RWPE2 (cell line): ENCODE measurements at regions not wholly inside any gene's neighbourhood (a gene's known extent, or its start where the extent isn't known, plus 50 kb on each side); places are given as distances from the start of the nearest gene placed in this dataset.

ENCODE experiments used
- ATAC-seq: fragments of 200-7000 bp; cut with Tn5 transposase; 3 replicates; pipeline ENCODE4 v1.9.1; 2021; ENCODE audit warnings: low read depth
- DNase-seq: peaks from one replicate; pipeline ENCODE4 v3.0.0-alpha.2; 2020; ENCODE audit warnings: low spot score
- H3K27ac ChIP-seq: fragments of 450-650 bp; 2 replicates; pipeline ENCODE4 v1.5.1; 2017; ENCODE audit warnings: mild to moderate bottlenecking; ENCODE audit not compliant: poor library complexity, severe bottlenecking
- H3K27me3 ChIP-seq: fragments of 250-450 bp; sonication (Bioruptor Pico); 2 replicates; pipeline ENCODE4 v1.5.1; 2021; ENCODE audit warnings: mild to moderate bottlenecking, moderate library complexity; ENCODE audit not compliant: insufficient read depth, poor library complexity, severe bottlenecking
- H3K36me3 ChIP-seq: fragments of 250-450 bp; sonication (Bioruptor Pico); 2 replicates; pipeline ENCODE4 v1.5.1; 2020; ENCODE audit warnings: low read depth, mild to moderate bottlenecking, moderate library complexity
- H3K4me1 ChIP-seq: fragments of 250-450 bp; sonication (Bioruptor Pico); 2 replicates; pipeline ENCODE4 v1.5.1; 2021; ENCODE audit warnings: mild to moderate bottlenecking, moderate library complexity; ENCODE audit not compliant: insufficient read depth, poor library complexity, severe bottlenecking
- H3K4me3 ChIP-seq: fragments of 250-450 bp; sonication (Bioruptor Pico); 2 replicates; pipeline ENCODE4 v1.5.1; 2021; ENCODE audit warnings: mild to moderate bottlenecking, moderate library complexity; ENCODE audit not compliant: severe bottlenecking
- H3K9me3 ChIP-seq: fragments of 250-450 bp; sonication (Bioruptor Pico); 2 replicates; pipeline ENCODE4 v1.5.1; 2021; ENCODE audit warnings: mild to moderate bottlenecking, moderate library complexity; ENCODE audit not compliant: severe bottlenecking
- TF ChIP-seq, protein P1 (sequence below): fragments of 450-650 bp; IDR thresholded peaks from one replicate; pipeline ENCODE4 v1.5.1; 2017; ENCODE audit warnings: mild to moderate bottlenecking, moderate library complexity; ENCODE audit not compliant: poor library complexity, severe bottlenecking

DNA sequence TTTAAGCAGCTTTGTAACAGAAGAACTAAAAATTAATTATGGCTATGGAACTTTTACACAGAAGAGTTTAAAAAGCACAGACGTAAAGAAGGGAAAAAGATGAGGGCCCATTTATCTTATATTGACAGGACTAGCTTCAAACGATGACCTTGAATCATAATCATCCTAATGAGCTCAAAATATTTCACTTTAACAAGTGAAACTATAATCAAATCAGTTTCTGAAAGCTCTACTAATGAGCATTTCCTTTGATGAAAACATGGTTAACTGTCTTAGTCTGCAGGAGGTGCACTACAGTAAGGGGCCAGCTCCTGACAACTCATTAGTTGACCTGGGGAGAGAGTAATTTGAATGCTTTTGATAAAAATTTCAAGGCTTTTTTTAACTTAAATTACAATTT lies 228.0 kb upstream of the DEFB112 start:
- no peaks in the 10 kb centered on the region for H3K9me3 ChIP-seq
- no peak overlapping the region for H3K27ac ChIP-seq
- no peaks in the 10 kb centered on the region for H3K4me1 ChIP-seq
- TF ChIP-seq, protein P1, sequence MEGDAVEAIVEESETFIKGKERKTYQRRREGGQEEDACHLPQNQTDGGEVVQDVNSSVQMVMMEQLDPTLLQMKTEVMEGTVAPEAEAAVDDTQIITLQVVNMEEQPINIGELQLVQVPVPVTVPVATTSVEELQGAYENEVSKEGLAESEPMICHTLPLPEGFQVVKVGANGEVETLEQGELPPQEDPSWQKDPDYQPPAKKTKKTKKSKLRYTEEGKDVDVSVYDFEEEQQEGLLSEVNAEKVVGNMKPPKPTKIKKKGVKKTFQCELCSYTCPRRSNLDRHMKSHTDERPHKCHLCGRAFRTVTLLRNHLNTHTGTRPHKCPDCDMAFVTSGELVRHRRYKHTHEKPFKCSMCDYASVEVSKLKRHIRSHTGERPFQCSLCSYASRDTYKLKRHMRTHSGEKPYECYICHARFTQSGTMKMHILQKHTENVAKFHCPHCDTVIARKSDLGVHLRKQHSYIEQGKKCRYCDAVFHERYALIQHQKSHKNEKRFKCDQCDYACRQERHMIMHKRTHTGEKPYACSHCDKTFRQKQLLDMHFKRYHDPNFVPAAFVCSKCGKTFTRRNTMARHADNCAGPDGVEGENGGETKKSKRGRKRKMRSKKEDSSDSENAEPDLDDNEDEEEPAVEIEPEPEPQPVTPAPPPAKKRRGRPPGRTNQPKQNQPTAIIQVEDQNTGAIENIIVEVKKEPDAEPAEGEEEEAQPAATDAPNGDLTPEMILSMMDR = no peak
- no peak for DNase-seq
- no peak for ATAC-seq
- no peak overlapping the region for H3K4me3 ChIP-seq
- no peaks in the 10 kb centered on the region for H3K36me3 ChIP-seq
- peaks cover 13% of the 10 kb centered on the region for H3K27me3 ChIP-seq

DNA sequence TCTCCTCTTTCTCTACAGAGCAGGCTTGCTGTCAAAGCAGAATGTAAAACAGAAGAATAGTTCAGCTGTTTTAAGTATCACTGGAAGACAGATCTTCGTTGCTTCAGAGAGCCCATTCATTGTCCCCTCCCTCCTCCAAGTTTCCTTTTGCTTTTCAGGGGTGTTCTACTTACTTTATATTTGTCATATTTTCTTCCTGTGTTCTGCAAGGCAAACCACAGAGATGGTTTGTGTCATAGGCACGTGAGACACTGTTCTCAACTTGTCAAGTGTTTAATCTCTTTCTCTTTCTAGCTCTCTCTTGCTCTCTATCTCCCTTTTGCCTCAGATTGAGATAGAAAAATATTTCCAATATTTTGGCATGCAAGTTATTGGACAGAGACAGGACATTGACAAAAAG lies 228.9 kb upstream of the DEFB112 start:
- peaks cover 13% of the 10 kb centered on the region for H3K27me3 ChIP-seq
- TF ChIP-seq, protein P1 = no peak
- no peak for DNase-seq

DNA sequence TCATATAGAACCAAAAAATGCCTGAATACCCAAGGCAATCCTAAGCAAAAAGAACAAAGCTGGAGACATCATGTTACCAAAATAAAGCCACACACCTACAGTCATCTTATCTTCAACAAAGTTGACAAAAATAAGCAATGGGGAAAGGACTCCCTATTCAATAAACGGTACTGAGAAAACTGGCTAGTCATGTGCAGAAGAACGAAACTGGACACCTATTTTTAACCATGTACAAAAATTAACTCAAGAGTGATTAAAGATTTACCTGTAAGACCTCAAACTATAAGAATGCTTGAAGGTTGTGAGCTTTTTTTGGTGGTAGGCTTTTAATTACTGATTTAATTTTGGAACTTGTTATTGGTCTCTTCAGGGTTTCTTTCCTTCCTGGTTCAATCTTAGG lies 236.0 kb upstream of the DEFB112 start:
- DNase-seq (no peak), ATAC-seq (no peak)
- peaks cover 3% of the 10 kb centered on the region for H3K9me3 ChIP-seq
- TF ChIP-seq, protein P1 = no peak
- H3K36me3 ChIP-seq = no peaks in the 10 kb centered on the region
- peaks cover 37% of the 10 kb centered on the region for H3K27me3 ChIP-seq
- no peak overlapping the region for H3K4me3 ChIP-seq
- no peaks in the 10 kb centered on the region for H3K4me1 ChIP-seq
- H3K27ac ChIP-seq = no peak overlapping the region

More for the DNA sequence above, 228.9 kb upstream of the DEFB112 start:
- Histone ChIP-seq H3K4me1 (no peaks in the 10 kb centered on the region), H3K4me3 (no peak overlapping the region), H3K27ac (no peak overlapping the region), H3K9me3 (peaks cover 3% of the 10 kb centered on the region), H3K36me3 (no peaks in the 10 kb centered on the region)
- no peak for ATAC-seq

DNA sequence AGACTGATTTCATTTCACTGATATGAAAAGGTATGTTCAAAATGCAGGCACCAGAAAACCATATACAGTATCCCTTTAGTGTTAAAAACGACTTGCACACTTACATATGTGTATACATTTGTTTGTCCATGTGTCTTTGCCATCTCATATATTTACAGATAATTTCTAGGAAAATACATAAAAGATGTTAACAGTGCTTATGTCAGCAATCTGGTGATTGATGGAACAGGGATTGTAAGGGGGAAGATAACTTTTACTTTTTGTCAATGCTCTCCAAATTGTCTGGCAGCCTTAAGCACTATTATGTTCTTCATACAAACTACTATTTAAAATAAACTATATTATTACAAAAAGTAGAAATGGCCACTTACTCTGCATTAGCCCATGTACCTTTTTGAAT lies 238.5 kb upstream of the DEFB112 start:
- DNase-seq = no peak
- Histone ChIP-seq H3K36me3 (no peaks in the 10 kb centered on the region), H3K27ac (no peak overlapping the region), H3K4me1 (no peaks in the 10 kb centered on the region), H3K9me3 (peaks cover 3% of the 10 kb centered on the region), H3K27me3 (peaks cover 49% of the 10 kb centered on the region), H3K4me3 (no peak overlapping the region)
- ATAC-seq = no peak
- TF ChIP-seq, protein P1 = no peak

DNA sequence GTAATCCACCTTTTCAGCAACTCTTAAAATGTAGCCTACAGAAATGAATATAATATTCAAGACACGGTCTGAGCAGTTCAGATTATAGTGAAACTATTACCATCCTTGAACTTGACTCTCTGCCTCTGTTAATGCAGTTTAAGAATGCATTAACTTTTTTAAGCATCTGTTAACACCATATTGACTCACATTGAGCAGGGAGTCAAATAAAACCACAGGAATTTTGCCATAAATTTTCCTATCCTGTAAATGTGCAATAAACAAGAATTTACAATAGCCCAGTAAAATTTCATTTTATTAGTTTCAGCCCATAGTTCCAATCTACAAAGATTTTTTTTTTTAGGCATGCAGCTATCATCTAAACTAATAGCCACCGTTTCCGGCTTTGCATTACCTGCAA lies 239.2 kb upstream of the DEFB112 start:
- no peaks in the 10 kb centered on the region for H3K9me3 ChIP-seq
- TF ChIP-seq, protein P1 = no peak
- no peaks in the 10 kb centered on the region for H3K36me3 ChIP-seq
- no peak for DNase-seq
- no peaks in the 10 kb centered on the region for H3K4me1 ChIP-seq
- H3K27ac ChIP-seq = no peak overlapping the region
- peaks cover 55% of the 10 kb centered on the region for H3K27me3 ChIP-seq
- H3K4me3 ChIP-seq = no peak overlapping the region
- ATAC-seq = no peak
